SHP77 (cell line): ENCODE measurements at regions not wholly inside any gene's neighbourhood (a gene's known extent, or its start where the extent isn't known, plus 50 kb on each side); places are given as distances from the start of the nearest gene placed in this dataset.
A peak's percentile ranks its signal among the peaks of the same experiment; 100 is the strongest.
"Not testable (repeated sequence)": the region's sequence is repeated elsewhere in the genome, so short reads cannot be mapped to it uniquely, and the experiment has no call there.

ENCODE experiments used
- DNase-seq, 2 experiments: peaks; one replicate each; lab custom pipeline; 2025; lab: John Stamatoyannopoulos, UW

DNA sequence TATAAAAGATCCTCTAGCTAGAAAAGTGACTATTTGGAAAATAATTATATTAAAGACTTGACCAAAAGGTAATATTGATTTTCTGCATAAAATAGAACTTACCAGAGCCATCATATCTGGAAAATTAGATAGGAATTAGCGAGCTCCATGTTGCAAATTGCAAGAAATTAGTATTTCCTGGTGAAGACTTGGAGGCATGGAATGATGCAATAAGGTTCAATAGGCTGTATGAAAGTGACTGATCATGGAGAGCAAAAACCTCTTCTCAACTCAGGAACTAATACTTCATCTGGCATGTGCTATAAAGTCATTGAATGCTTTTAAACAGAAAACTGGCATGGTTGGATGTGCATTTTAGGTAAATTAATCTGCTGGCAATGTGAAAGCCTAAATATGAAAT is 66.3 kb upstream of the UFM1 start:
- no peak for DNase-seq

DNA sequence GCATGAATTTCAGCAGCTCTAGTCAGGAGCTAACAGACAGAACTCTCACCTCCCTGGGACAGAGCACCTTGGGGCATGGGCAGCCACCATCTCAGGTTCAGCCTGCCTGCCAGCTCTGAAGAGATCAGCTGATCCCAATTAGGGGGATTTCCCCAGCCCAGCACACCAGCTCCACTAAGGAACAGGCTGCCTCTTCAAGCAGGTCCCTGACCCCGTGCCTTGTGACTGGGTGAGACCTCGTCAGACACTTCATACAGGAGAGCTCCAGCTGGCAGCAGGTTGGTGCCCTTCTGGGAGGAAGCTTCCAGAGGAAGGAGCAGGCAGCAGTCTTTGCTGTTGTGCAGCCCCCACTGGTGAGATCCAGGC is 84.5 kb upstream of the UFM1 start:
- no peak for DNase-seq

DNA sequence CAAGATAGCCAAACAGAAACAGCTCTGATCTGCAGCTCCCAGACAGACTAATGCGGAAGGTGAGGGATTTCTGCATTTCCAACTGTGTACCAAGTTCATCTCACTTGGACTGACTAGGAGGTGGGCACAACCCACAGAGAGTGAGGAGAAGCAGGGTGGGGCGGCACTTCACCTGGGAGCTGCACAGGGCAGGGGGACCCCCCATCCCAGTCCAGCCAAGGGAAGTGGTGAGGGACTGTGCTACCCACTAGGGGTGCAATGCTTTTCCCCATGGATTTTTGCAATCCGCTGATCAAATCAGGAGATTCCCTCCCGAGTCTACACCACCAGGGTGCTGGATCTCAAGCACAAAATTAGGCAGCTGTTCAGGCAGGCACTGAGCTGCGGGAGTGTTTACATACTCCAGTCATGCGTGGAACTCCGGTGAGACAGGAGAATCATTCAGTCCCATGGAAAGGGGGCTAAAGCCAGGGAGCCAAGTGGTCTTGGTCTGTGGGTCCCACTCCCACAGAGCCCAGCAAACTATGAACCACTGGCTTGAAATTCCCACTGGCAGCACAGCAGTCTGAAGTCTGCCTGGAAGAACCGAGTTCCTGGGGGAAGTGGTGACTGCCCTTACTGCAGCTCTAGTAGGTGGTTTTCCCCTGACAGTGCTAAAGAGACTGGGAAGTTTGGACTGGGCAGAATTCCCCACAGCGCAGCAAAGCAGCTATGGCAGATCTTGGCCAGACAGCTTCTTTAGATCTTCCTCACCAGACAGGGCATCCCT is 85.1 kb upstream of the UFM1 start:
- peak; percentile 17 to 39 for DNase-seq

DNA sequence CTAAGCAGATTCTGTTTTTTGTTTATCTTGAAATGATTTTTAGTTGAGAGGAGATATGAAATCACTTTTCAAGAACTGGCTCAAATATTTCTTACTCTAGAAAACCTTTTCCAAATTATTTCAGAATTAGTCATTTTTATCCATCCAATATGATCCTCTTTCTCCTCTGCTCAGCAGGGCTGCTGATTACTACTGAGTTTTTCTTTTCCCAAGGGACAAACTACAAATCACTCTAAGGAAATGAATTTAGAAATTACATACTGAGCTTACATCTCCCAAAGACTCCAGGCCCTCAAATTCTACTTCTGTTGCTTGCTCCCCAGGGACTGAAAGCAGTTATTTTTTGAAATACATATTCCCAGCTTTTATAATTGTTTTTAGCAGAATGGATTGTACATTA is 87.4 kb upstream of the UFM1 start:
- no peak for DNase-seq

DNA sequence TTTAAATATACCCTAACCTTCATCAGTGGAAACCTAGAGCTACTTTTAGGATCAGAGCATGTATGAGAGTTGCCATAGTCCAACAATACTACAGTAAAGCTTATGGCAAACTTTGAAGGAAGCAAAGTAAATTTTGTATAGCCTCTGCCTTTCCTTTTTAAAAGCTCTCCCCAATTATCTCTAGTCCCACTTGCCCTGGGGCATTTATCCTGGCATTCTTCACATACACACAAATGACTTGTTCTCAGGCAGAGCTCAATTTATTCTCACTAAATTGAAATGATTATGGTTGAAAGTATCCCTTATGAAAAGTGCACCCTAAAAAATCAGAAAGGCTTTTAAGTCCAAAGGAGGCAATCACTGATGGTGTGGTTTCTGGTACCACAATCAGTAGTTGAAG is 94.1 kb upstream of the UFM1 start:
- no peak for DNase-seq

DNA sequence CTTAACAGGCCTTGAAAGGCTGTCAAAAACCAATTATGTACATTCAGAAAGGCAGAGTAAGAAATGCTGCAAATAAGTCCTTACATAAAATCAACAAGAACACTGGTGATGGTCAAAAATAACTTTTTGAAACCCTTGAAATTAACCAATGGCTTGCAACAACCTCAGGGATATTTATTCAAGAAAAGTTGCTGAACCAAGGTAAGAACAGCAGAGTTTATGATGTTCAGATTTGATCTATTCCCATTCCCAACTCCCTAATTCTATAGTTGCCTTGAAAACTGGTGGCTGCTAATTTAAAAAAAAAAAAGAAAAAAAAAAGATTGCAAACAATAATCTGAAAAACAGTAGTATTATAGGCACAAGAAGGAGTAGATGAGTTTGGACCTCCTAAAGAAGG is 109.8 kb upstream of the UFM1 start:
- no peak for DNase-seq

DNA sequence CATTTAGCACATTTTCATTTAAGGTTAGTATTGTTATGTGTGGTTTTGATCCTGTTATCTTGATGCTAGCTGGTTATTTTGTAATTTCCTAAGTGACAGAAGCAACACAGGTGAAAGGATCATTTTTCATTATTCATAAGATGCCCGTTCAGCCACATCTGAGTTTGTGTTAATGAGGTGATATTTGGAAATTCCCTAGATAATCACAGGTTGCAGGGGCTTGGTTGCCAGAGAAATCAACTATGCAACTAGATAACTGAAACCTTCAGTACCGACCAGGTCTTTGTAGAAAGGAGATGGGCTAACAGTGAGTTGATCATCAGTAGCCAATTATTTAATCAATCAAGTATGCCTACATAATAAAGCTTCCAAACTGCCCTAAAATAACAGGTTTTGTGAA is 121.3 kb upstream of the UFM1 start:
- no peak for DNase-seq

DNA sequence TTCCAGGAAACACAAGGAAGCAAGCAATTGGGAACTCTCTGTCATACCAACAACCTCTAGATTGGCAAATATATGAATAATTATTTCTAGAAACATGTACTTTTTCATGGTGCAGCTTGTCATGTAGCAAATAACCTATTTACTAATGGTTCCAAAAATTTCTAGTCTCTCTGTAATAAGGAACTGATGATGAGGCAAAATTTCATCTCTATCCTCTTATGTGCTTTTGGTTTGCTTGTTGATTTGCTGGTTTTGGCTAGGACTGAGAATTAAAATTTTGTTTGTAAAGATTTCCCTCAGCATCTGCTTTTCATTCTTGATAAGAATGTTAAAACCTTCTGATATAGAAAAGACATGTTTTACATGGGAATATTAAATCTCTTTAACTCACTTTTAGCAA is 123.2 kb upstream of the UFM1 start:
- DNase-seq: no peak

DNA sequence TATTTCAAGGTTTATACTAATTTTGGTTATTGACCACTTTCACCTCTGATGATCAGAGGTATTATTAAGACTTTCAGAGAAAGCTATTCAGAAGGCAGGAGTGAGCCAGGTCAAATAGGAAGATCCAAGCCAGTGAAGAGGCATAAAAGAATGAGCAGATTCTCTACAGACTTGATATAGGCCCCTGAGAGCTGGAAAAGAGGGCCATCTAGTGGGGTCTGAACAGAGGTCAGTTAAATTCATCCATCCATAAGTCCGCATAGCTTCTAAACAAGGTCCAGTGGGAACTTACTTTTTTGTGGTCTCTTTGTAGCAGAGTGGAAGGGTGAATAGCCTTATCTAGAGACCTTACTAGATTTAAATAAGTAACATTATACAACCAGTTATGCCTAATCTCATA is 126.6 kb upstream of the UFM1 start:
- peak; percentile 42 to 44 for DNase-seq

DNA sequence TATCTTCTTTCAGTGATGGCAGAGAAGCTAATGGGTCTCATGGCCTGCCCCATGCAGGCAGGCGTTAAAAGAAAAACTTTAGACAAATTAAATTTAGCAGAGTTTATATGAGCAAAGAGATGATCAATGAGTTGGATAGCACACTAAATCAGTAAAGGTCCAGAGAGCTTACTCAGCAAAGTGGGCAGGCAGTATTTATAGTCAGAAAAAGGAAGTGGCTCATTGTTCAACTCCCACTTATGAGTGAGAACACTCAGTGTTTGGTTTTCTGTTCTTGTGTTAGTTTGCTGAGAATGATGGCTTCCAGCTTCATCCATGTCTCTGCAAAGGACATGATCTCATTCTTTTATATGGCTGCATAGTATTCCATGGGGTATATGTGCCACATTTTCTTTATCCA is 128.5 kb upstream of the UFM1 start:
- DNase-seq: not testable (repeated sequence)

DNA sequence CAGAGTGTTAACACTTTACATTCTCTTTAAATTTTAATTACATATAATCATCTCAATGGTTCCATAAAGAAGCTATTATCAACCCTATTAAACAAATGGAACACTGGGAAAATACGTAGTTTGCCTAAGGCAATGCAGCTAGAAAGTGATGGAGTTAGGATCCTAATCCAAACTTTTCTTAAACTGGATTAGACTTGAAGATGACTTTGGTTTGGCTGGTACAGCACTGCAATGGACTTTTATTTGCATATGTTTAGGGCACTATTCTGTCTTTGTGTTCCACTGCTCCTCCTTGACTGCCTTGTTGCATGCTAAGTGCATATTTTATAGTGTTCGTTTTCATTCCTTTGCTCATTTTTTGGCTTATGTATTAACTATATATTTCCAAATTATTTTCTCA is 133.5 kb upstream of the UFM1 start:
- DNase-seq: no peak

DNA sequence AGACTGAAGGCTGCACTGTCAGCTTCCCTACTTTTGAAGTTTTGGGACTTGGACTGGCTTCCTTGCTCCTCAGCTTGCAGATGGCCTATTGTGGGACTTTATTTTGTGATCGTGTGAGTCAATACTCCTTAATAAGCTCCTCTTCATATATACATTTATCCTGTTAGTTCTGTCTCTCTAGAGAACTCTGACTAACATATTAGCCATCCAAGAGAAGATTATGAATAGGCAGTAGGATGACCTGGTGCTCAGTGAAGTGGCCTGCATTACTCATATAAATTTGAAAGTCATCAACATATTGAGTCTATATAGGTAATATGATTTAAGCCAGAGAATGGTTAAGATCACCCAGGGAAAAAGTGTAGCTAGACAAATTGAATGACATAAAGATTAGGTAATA is 136.3 kb upstream of the UFM1 start:
- no peak for DNase-seq

DNA sequence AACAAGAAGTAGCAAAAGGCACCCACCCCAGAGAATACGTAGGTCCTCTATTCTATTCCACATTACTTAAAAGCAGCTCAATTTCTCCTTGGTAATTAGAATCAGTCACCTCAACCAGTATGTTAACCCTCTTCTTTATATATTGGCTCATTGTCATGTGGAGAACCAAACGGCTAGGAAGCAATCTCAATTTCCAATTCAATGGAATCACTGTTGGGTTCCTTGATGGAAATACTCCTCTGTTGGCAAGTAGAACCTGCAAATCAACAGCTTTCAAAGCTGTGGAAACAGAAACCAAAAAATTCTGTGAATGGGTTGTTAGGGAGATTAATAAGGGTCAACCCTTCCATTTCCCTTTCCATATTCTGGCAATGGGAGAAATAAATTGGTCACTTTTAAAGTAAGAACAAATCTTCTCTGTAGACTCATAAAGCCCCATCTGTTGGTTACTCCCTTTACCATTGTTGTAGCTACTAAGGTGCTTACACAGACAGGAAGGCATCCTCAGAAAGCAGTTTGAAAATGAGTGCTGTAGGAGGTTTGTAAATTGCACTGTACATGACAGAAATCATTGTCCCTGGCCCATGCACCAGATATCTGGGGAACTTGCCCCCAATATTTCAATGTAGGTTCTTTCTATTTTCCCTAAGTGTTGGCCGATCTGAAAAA is 138.6 kb upstream of the UFM1 start:
- DNase-seq: no peak

DNA sequence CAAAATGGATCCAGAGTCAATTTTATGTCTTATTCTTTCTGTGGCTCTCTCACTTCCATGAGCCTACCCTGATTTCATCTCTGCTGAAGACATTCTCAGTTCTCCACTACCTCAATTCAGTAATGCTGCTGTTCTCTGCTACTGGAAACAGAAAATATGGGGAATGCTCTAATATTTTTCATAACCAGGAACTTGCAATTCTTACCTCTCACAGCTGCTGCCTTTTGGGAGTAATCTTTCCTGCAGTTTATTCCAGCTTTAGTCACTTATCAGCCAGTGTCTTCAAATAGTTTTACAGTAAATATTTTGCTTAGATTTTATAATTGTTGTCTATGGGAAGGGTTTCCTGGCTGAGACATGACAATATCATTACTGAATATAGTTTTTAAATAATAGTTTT is 145.1 kb upstream of the UFM1 start:
- DNase-seq: no peak

DNA sequence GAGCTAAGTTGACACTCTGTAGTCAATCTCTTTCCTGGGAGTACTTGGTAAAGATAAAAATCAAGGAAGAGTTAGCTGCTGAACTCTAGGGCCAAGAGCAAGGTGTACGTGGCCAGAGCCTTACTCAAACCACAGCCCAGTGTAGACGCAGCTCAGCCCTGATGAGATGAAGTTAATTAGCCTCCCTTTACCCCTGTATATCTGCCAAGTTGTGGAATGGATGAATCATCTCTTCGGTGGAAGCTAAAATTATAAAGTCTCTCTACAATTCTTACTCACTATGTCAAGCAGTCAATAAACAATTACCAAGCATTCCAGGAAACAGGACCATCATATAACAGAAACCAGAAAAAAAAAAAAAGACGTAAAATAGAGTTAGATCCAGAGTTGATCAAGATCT is 146.9 kb upstream of the UFM1 start:
- DNase-seq: no peak

DNA sequence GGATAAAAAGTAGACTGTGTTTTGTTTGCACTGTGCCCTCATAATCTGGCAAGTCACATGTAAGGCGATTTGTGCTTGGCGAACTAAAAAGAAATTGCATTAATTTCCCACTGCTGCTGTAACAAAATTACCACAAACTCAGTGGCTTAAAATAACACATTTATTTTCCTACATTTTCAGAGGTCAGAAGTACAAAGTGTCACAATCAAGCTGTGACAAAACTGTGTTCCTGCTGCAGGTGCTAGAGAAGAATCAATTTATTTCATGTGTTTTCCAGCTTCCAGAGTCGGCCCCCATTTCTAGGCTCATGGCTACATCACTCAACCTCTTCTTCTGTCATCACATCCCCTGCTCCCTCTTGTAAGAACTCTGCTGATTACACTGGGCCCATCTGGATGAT is 158.6 kb upstream of the UFM1 start:
- DNase-seq: no peak

DNA sequence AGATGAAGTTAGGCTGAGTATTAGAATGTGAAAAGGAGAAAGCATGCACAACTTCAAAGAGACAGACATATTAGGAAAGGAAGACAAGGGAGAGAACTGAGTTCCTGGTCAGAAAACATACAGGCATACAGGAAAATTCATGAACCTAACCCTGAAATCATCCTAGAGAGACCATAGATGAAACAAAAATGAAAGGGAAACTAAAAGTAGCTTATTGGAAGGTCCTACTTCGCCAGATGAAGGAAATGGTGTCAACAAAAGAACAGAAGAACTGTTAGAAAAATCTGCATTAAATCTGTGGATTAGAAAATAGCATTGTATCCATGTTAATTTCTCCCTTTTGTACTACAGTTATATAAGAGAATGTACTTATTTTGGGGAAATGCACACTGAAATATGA is 169.0 kb upstream of the UFM1 start:
- no peak for DNase-seq

DNA sequence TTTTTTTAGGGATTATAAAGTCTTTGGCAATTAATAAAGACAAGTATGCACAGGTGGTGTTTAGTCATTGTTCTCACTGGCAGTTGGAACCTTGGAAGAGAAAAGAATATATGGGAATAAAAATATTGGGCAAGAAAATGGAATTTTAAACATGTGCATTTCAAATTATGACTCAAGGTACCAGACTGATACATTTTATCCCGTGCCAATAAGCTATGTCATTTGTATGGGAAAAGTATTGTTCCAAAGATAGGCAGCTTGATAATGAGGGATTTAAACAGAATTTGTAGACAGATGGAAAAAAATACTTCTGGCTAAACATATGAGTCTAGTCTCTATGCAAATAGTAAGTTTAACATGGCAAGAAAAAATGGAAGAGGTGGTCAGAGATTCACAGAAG is 169.5 kb upstream of the UFM1 start:
- no peak for DNase-seq

DNA sequence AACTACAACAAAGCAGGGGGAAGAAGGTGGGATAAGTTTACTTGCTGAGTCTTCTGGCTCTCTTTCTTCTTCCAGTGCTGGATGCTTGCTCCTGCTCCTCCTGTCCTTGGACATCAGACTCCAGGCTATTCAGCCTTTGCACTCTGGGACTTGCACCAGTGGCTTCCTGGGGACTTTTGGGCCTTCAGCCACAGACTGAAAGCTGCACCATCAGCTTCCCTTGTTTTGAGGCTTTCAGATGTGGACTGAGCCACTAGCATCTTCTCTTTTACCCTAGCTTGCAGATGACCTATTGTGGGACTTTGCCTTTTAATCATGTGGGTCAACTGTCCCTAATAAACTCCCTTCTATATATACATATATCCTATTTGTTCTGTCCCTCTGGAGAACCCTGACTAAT is 173.0 kb upstream of the UFM1 start:
- no peak for DNase-seq

DNA sequence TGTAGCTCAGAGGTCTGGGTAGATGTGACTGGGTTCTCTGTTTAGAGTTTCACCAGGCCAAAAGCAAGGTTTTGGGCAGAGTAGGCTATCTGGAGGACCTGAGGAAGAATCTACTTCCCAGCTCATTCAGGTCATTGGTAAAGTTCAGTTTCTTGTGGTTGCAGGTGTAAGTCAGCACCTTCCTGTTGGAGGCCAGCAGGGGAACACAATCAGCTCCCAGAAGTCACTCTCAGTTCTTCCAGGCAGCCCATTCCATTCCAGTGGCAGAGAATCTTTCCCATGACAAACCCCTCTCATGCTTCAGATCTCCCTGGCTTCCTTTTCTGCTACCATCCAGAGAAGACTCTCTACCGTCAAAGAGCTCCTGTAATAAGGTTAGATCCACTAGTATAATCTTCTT is 176.2 kb upstream of the UFM1 start:
- DNase-seq: no peak

DNA sequence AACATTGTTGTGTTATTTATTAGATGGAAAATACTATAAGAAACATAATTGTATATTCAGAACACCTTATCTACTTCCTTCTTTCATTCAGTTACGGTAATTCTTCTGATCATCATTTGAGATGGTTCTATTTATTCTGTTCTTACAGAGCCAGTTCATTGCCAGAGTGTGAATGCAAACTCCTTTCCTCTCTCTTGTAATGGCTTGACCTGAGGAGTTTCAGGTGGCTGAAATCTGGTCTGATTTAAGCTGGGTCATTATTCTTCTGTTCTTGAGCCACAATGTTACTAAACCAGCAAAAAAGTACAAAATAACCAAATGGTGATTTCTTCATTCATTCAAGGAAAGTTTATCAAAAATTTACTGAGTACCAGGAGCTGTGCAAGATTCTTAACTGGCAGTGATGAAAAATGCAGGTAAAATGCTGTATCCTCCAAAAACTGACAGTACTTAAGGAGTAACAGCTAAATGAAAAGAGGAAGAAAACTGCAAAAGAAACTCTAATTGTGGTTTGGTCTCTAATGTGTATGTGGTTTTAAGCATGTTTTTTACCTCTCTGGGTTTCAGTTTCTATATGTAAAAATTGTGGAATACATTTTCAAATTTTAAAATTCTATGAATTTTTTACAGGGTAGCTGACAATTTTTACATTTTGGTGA is 182.4 kb upstream of the UFM1 start:
- no peak for DNase-seq

DNA sequence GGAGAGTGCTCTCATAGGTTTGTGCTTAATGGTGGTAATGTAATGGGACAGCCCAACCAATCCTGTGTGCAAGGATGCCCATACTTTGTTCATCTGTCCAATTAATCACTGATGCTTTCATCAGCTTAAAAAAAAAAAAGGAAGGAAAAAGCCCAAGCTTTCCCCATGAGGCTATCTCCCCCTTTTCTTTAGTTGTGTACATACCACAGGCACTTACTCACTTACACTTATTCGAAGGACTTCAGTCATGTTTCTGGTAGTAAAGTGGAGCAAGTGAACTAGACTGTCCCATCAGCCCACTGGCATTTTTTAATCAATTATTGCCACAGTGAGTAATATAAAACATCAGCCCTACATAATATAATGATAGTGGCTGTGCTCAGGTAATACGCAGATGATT is 183.5 kb upstream of the UFM1 start:
- no peak for DNase-seq

DNA sequence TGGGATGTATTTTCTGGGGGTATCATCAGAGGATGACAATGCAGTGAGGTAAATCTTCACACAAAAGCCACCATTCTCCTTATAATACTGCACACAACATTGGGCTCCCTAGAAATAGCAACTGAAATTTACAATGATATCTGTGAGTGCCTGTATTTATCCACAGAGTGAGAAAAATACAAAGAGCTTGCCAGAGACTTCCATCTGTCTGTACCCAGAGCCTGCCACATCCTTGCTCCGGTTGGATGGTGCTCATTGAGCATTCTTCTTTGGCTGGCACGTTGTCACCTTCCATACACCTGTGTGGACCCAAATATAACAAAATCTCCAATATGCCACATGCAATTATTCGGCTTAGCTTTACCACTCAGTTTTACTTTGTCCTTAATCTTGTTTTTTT is 189.5 kb upstream of the UFM1 start:
- no peak for DNase-seq

DNA sequence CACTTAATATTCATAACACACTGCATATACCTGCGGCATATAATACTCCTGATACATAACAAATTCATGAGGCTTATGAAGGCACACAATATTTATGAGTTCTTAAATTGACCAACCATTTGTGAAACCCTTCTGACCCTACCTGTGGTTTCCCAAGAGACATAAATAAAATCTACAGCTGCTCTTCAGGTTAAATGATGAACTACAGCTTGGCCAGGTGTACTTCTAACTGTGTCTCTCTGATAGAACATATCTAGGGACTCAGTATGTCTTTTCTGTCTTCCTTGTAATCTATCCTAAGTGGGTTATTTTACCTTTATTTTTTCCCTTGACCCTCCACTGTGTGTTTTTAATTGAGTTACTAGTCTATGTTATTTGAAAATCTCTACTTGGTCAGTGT is 189.9 kb upstream of the UFM1 start:
- no peak for DNase-seq
